IPS-11a (cell line): ENCODE measurements at regions not wholly inside any gene's neighbourhood (a gene's known extent, or its start where the extent isn't known, plus 50 kb on each side); places are given as distances from the start of the nearest gene placed in this dataset.

Experiments used
- H3K4me3 ChIP-seq: one replicate; pipeline ENCODE4 v1.5.1; 2013; ENCODE audit warnings: low read depth, low read length, control low read depth

- H3K4me3 ChIP-seq = no peak overlapping the region
These were observed 181.9 kb upstream of the CHD6 start for GRCh38 chr20:41800040-41800439.

- H3K4me3 ChIP-seq = no peak overlapping the region
These were observed 180.8 kb upstream of the CHD6 start for GRCh38 chr20:41798930-41799502.

- no peak overlapping the region for H3K4me3 ChIP-seq
These were observed 168.0 kb upstream of the CHD6 start for GRCh38 chr20:41786158-41786557.

- no peak overlapping the region for H3K4me3 ChIP-seq
These were observed 166.2 kb upstream of the CHD6 start for GRCh38 chr20:41784209-41784958.

- H3K4me3 ChIP-seq = no peak overlapping the region
These were observed 165.4 kb upstream of the CHD6 start for GRCh38 chr20:41783423-41784208.

- H3K4me3 ChIP-seq = no peak overlapping the region
These were observed 164.7 kb upstream of the CHD6 start for GRCh38 chr20:41782730-41783406.

- no peak overlapping the region for H3K4me3 ChIP-seq
These were observed 164.1 kb upstream of the CHD6 start for GRCh38 chr20:41782255-41782654.

- H3K4me3 ChIP-seq = no peak overlapping the region
These were observed 158.2 kb upstream of the CHD6 start for GRCh38 chr20:41776421-41776820.

- no peak overlapping the region for H3K4me3 ChIP-seq
These were observed 156.1 kb upstream of the CHD6 start for GRCh38 chr20:41774291-41774690.

- H3K4me3 ChIP-seq = no peak overlapping the region
These were observed 152.8 kb upstream of the CHD6 start for GRCh38 chr20:41770965-41771364.

- no peak overlapping the region for H3K4me3 ChIP-seq
These were observed 152.2 kb upstream of the CHD6 start for GRCh38 chr20:41770427-41770826.

- no peak overlapping the region for H3K4me3 ChIP-seq
These were observed 151.4 kb upstream of the CHD6 start for GRCh38 chr20:41769592-41770018.

- H3K4me3 ChIP-seq = no peak overlapping the region
These were observed 132.0 kb upstream of the CHD6 start for GRCh38 chr20:41750137-41750536.

GRCh38 chr20:41748756-41749582 is 130.8 kb upstream of the CHD6 start:
- no peak overlapping the region for H3K4me3 ChIP-seq

GRCh38 chr20:41748051-41748450 is 129.9 kb upstream of the CHD6 start:
- no peak overlapping the region for H3K4me3 ChIP-seq

GRCh38 chr20:41747226-41747625 is 129.0 kb upstream of the CHD6 start:
- no peak overlapping the region for H3K4me3 ChIP-seq

- no peak overlapping the region for H3K4me3 ChIP-seq
These were observed 128.5 kb upstream of the CHD6 start for GRCh38 chr20:41746635-41747034.

- no peak overlapping the region for H3K4me3 ChIP-seq
These were observed 120.5 kb upstream of the CHD6 start for GRCh38 chr20:41738604-41739206.

GRCh38 chr20:41735949-41736348 is 117.8 kb upstream of the CHD6 start:
- no peak overlapping the region for H3K4me3 ChIP-seq

- no peak overlapping the region for H3K4me3 ChIP-seq
These were observed 116.3 kb upstream of the CHD6 start for GRCh38 chr20:41734506-41734945.
